Bronchial epithelial cell (primary cell): ENCODE measurements at regions not wholly inside any gene's neighbourhood (a gene's known extent, or its start where the extent isn't known, plus 50 kb on each side); places are given as distances from the start of the nearest gene placed in this dataset.

Experiments
- DNase-seq: peaks from one replicate; pipeline ENCODE4 v3.0.0-alpha.2; 2010; ENCODE audit warnings: low read depth
- FAIRE-seq: peaks from 2 replicates; lab custom pipeline; 2011; peaks lifted over from hg19 to GRCh38; lab: Jason Lieb, UNC
- H3K27me3 ChIP-seq: 2 replicates; pipeline ENCODE4 v1.5.1; 2011; ENCODE audit warnings: low read length; ENCODE audit not compliant: control insufficient read depth, insufficient read depth
- H3K36me3 ChIP-seq: 2 replicates; pipeline ENCODE4 v1.5.1; 2011; ENCODE audit warnings: low read length; ENCODE audit not compliant: control insufficient read depth, insufficient read depth
- H3K4me3 ChIP-seq: 2 replicates; pipeline ENCODE4 v1.5.1; 2011; ENCODE audit warnings: mild to moderate bottlenecking, low read depth, low read length, control low read depth
- CTCF ChIP-seq: IDR thresholded peaks from 2 replicates; pipeline ENCODE4 v1.5.1; 2011; ENCODE audit warnings: mild to moderate bottlenecking, moderate library complexity, low read length, control low read depth, inconsistent platforms; ENCODE audit not compliant: insufficient read depth, severe bottlenecking

DNA sequence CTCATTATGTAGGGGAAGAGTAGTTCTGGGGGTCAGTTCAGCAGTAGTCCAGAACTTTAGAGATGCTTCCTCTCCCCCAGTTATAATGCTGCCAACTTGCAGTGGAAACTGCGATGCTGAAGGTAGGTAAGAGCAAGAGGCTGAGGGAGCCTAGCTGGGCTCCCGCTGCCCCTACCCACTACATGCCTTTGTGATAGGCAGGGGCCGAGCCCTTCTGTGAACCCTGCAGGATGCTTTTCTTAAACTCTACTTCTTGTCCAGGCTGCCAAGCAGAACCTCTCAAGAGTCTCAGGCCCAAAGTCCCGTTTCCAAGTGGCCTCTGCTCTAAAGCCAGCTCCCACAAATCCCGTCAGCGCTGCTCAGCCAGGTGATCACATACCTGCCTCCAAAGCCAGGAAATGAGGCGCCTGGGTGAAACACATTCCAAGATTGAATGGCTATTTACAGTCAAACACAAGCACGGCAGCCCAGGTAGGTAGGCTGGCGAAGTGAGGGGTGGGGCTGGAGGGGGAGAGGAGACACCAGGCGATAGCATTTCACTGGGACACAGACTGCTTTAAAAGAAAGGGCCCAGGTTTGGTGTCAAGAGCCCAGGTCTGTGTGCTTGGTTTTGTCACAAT, 150.7 kb downstream of the CD24 start:
- DNase-seq: peak; percentile 51
- FAIRE-seq: no peak
- Histone ChIP-seq H3K36me3 (no peaks in the 10 kb centered on the region), H3K27me3 (no peaks in the 10 kb centered on the region), H3K4me3 (no peak overlapping the region)
- no peak for TF ChIP-seq CTCF

DNA sequence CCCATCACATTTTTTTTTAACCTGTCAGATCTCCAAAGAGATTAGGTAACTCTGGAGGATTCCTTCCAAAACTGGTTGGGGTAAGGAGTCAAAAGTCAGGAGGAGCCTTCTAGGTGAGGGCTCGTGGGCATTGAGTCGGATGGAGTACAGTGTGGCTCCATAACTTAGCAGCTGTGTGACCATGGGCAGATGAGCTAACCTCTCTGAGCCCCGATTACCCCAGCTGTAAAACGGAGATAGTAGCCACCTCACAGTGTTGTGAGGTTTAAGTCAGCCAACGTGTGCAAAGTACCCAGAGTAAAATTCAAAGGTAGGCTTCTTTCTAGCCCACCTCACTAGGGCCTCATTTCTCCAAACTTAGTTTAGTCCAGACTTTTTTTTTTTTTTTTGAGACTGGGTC, 151.5 kb downstream of the CD24 start:
- TF ChIP-seq CTCF: no peak
- H3K4me3 ChIP-seq: no peak overlapping the region
- H3K36me3 ChIP-seq: no peaks in the 10 kb centered on the region
- DNase-seq (no peak), FAIRE-seq (no peak)
- H3K27me3 ChIP-seq: no peaks in the 10 kb centered on the region

DNA sequence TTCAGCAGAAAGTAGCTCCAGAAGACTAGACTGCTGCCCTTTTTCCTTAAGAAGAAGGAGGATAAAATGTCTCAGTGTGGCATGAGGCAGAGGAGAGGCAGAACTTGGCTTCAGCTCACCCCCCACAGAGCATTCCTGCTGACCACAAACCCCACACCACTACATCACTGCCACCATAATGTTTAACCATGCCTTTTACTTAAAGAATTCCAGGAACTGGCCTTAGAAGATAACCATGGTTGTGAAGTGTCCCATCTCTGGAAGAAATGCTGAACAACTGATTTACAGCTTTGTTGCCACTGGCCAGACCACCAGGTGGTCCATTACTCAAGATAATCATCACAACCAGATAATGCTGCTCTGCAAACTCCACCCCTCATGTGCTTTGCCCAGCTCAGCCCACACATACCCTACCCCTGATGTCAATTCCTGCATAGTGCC, 154.1 kb downstream of the CD24 start:
- H3K4me3 ChIP-seq: no peak overlapping the region
- no peaks in the 10 kb centered on the region for H3K27me3 ChIP-seq
- no peaks in the 10 kb centered on the region for H3K36me3 ChIP-seq
- TF ChIP-seq CTCF: no peak
- FAIRE-seq (no peak), DNase-seq (no peak)

DNA sequence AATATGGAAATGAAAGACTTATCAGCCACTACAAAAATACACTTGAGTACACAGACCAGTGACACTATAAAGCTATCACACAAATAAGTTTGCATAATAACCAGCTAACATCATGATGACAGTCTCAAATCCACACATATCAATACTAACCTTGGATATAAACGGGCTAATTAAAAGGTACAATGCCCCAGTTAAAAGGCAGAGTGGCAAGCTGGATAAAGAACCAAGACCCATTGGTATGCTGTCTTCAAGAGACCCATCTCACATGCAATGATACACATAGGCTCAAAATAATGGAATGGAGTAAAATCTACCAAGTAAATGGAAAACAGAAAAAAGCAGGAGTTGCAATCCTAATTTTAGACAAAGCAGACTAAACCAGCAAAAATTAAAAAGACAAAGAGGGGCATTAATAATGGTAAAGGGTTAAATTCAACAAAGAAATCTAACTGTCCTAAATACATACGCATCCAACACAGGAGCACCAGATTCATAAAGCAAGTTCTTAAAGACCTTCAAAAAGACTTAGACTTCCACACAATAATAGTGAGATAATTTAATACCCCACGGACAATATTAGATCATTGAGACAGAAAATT, 163.3 kb downstream of the CD24 start:
- Histone ChIP-seq H3K4me3 (no peak overlapping the region), H3K27me3 (no peaks in the 10 kb centered on the region), H3K36me3 (no peaks in the 10 kb centered on the region)
- no peak for TF ChIP-seq CTCF
- no peak for DNase-seq
- FAIRE-seq: no peak

DNA sequence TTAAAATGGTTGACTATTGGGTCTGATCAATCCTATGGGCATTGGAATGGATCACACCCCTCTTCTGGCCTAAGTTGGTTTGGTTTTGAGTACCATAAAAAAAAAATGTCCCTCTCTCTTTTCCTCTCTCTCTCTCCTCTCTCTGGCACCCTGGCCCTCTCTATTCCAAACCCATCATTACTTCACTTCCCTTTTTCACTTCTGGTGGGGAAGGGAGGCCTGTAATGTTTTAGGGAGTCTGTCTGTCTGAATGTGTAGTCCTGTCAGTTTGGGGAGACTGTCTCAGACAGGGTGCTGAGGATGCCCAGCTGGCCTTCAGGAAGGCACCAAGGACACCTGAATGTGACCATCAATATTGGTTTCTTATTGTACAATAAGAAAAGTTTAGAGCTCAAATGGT, 165.8 kb downstream of the CD24 start:
- TF ChIP-seq CTCF: no peak
- Histone ChIP-seq H3K36me3 (no peaks in the 10 kb centered on the region), H3K27me3 (no peaks in the 10 kb centered on the region), H3K4me3 (no peak overlapping the region)
- FAIRE-seq (no peak), DNase-seq (no peak)
